ENCODE measurements at regions not wholly inside any gene's neighbourhood (a gene's known extent, or its start where the extent isn't known, plus 50 kb on each side); places are given as distances from the start of the nearest gene placed in this dataset.
"Not testable (repeated sequence)": the region's sequence is repeated elsewhere in the genome, so short reads cannot be mapped to it uniquely, and the experiment has no call there.

DNA sequence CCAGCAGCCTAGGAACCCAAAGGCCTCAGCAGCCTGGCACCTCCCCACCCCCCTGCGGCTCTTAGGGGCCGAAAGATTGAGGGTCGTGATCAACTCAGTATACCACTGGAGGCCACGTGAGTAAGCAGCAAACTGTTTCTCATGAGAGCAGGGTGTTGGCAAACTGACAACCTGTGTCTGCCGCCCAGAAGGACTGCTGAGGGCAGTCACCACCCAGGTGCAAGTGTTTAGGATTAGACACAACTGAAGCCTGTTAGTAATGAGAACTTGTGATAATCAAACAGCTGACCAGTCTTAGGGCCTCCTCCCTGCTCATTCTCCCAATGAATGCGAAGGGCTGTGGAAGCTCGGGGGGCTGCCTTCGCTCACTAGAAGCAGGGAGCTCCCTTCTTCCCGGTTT lies 128.8 kb downstream of the ARRDC4 start:
- TF ChIP-seq, protein P1, sequence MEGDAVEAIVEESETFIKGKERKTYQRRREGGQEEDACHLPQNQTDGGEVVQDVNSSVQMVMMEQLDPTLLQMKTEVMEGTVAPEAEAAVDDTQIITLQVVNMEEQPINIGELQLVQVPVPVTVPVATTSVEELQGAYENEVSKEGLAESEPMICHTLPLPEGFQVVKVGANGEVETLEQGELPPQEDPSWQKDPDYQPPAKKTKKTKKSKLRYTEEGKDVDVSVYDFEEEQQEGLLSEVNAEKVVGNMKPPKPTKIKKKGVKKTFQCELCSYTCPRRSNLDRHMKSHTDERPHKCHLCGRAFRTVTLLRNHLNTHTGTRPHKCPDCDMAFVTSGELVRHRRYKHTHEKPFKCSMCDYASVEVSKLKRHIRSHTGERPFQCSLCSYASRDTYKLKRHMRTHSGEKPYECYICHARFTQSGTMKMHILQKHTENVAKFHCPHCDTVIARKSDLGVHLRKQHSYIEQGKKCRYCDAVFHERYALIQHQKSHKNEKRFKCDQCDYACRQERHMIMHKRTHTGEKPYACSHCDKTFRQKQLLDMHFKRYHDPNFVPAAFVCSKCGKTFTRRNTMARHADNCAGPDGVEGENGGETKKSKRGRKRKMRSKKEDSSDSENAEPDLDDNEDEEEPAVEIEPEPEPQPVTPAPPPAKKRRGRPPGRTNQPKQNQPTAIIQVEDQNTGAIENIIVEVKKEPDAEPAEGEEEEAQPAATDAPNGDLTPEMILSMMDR (IDR thresholded peaks at IDR 0.05; ENCODE audit: extremely low read depth in 1 of 2, insufficient read depth in 1 of 2, low read depth in 1 of 2, low read length in 2 of 2), result not testable (repeated sequence)
- TF ChIP-seq POLR2AphosphoS5 (IDR thresholded peaks at IDR 0.05; ENCODE audit: insufficient read depth, low read depth, low read length), result not testable (repeated sequence)
